Stimulated activated CD4-positive, alpha-beta T cell treated with anti-CD3 and anti-CD28 coated beads, Interleukin-2, amount 100 ng/mL, for 24 hours (primary cell): ENCODE measurements at regions not wholly inside any gene's neighbourhood (a gene's known extent, or its start where the extent isn't known, plus 50 kb on each side); places are given as distances from the start of the nearest gene placed in this dataset.

Experiments
- DNase-seq, 2 donors: peaks; one replicate each; pipeline ENCODE4 v3.0.0-alpha.2; 2020

DNA sequence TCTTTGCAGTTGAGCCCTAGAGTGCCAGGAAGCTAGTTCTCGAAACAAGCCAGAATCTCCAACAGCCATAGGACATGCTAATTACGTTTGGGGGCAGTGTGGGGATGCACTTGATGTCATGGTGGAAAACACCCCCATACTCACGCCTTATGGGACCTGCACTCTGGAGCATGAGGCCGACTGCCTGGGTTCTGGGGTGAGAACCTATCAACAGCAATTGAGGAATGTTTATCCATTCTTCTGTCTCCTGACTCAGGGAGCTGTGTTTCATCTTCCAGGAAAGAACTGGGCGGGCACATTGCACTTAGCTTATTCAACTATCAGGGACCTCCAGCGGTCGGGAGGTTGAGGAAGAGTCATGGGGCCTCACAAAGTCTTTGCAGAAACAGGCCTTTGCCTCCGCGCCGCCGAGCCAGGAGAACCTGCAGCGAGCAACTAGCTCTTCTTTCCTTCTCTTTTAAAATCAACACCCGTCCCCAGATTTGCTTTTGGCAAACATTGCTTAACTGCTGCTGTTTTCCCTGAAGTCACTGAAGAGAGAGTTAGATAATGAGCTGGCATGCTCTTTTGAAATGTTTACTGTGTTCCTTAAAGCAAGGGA is 226.1 kb upstream of the DIO3 start:
- no peak for DNase-seq

DNA sequence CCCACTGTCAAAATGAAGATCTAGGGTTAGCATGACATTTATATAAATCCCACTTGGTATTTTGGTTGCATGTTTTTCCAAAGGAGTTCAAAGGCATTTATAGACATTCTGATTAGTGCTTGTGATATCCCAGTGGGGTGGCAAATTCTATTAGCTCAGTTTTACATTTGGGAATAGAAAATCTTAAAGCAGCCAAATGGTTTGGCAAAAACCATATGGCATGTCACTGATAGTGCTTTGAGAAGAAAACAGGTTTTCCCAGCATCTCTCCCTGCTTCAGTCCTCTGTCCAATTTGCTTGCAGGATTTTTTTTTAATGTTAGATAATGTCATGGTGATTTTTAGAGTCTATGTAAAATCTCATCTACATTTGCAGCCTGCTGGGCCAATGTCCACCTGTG is 225.1 kb upstream of the DIO3 start:
- DNase-seq = no peak

- no peak for DNase-seq
Observed at GRCh38 chr14:101337053-101337452, 224.2 kb upstream of the DIO3 start.

GRCh38 chr14:101340556-101340955 is 220.7 kb upstream of the DIO3 start:
- no peak for DNase-seq

GRCh38 chr14:101347893-101348777 is 213.2 kb upstream of the DIO3 start:
- DNase-seq = no peak

- DNase-seq = no peak
Observed at GRCh38 chr14:101349108-101349507, 212.2 kb upstream of the DIO3 start.

- DNase-seq = no peak
Observed at GRCh38 chr14:101350021-101350420, 211.3 kb upstream of the DIO3 start.

GRCh38 chr14:101350691-101351090 is 210.6 kb upstream of the DIO3 start:
- DNase-seq = no peak

GRCh38 chr14:101351146-101351545 is 210.1 kb upstream of the DIO3 start:
- no peak for DNase-seq

- DNase-seq = no peak
Observed at GRCh38 chr14:101351769-101352168, 209.5 kb upstream of the DIO3 start.

- DNase-seq = no peak
Observed at GRCh38 chr14:101352567-101352966, 208.7 kb upstream of the DIO3 start.

DNA sequence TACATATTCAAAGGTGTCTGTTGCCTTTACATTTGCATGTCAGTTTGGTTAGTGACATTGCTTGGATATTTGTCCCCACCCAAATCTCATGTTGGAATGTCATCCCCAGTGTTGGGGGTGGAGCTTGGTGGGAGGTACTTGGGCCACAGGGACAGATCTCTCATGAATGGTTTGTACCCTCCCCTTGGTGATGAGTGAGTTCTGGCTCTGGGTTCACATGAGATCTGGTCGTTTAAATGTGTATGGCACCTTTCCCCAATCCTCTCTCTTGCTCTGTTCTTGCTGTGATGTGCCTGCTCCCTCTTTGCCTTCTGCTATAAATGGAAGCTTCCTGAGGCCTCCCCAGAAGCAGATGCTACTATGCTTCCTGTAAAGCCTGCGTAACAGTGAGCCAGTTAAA is 207.9 kb upstream of the DIO3 start:
- no peak for DNase-seq

DNA sequence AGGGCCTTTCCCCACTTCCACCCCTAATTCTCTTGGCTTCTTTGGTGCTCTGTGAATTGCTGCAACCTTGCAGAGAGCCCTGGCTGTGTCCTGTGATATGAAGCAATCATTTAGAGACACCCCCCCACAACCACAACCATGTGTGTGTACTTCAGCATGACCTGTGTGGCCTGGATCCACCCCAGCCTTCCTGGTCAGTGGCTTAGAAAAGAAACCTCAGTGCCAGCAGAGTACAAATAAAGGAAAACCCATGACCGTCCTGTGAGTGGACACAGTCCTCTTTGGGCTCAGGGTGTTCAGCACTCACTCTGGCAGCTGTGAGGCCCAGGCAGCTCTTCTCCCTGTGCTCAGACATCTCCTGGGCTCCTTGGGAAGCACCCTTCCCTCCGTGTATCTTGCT is 206.6 kb upstream of the DIO3 start:
- DNase-seq = no peak

GRCh38 chr14:101355284-101355683 is 206.0 kb upstream of the DIO3 start:
- no peak for DNase-seq

GRCh38 chr14:101357038-101357437 is 204.3 kb upstream of the DIO3 start:
- no peak for DNase-seq

- DNase-seq = no peak
Observed at GRCh38 chr14:101357559-101358319, 203.6 kb upstream of the DIO3 start.

DNA sequence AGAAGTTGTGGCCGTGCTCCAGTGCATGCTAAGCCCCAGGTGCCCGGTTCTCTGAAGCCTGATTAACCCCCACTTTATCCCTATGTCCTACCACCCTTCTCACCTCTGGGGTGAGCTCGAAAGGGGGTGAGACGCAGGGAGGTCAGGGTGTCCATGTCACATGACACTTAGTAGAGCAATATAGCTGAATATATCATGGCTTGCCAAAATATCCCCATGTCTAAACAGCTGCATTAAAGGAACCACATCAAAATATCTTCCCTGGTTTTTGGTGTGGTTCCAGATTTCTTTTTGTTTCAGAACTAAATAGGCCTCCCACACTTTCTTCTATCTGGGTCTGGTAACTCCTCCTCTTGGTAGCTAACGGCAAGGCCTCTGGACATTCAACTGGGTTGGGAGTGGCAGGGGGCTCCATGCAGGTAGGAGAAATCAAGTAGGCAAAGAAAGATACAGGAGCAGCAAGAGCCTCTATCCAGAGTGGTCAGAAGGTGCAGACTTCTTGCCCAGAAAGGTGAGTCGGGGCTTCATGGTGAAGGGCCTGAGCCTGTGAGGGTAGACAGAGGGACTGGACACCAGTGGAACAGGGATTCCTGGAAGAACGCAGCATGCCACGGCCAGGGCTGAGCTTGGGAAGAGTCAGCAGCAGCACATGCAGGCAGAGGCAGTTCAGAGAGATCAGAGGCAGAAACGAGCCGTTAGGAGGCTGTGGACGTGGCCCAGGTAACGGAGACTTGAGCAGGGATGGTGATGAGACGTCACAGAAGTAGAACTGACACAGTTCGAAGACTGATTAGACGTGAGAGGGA is 202.8 kb upstream of the DIO3 start:
- no peak for DNase-seq

- no peak for DNase-seq
Observed at GRCh38 chr14:101359221-101360053, 201.9 kb upstream of the DIO3 start.

DNA sequence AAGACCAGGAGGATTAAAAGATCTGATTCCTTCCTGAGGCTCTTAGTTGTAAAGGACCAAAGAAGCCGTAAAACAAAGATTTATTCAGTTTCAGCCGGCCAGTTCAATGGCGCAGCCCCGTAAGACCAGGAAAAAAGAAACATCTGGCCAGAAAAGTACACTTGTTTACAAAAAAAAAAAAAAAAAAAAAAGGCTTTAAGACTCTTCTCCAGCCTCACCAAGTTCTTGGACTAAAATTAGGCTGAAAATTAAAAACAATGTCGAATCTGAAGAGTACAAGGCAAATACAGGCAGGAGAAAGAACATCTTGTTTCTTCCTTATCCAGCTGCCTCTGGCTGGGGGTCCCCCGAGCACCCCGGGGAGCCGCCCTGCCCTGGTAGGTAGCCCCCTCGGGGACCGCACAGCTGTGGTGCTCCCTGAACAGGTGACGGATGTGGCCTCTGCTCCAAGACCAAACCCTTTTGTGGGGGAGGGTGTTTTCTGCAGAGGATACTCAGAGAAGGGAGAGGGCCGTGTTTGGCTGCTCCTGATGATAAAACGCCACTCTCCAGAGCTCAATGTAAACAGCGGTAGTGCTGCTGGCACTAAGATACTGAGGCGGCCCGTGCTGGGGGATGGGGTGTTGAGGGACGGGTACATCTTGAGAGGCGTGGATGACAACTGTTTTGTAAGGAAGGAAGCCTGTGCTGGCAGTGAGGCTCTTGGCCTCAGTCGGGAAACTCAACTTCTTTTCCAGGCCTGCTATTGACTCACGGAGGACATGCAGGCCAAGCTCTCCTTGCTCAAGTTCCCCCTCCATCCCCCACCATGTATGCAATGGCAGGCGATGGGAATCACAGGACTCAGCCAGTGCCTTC is 201.0 kb upstream of the DIO3 start:
- DNase-seq = no peak

DNA sequence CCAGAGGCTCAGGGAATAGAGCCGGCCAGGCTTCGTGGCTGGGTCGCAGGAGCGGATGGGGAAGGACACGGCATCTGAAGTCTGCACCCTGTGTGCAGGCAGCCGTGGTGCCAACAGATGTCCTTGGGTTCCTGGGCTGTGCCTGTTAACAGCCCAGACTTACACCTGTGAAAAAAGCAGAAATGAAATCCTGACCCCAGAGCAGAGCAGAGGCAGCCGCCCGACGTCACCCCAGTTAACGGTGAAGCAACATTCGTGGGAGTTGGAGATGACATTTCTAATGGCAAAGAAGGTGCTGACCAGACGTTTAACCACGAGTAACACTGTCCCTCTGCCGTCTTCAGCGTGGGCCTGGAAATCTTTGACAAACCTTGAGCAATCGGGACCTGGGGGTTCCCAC is 200.3 kb upstream of the DIO3 start:
- DNase-seq = no peak
